Breast epithelium (tissue), 4 donors: ENCODE measurements at regions not wholly inside any gene's neighbourhood (a gene's known extent, or its start where the extent isn't known, plus 50 kb on each side); places are given as distances from the start of the nearest gene placed in this dataset.

Source experiments
- DNase-seq, 2 donors: peaks; one replicate each; pipeline ENCODE4 v3.0.0-alpha.2; 2019; ENCODE audit warnings: low spot score in 2 of 2
- H3K27ac ChIP-seq, 2 donors: fragments of 200-600 bp; sonication (generic) in 1 of 2; one replicate each; pipeline ENCODE4 v1.5.1; 2016 to 2019; ENCODE audit warnings: mild to moderate bottlenecking in 1 of 2
- H3K27me3 ChIP-seq, 2 donors: fragments of 200-600 bp; sonication (generic) in 1 of 2; one replicate each; pipeline versions ENCODE4 v1.5.1 to v1.6.0; 2017 to 2019; ENCODE audit warnings: control low read depth in 1 of 2, mild to moderate bottlenecking in 1 of 2
- H3K36me3 ChIP-seq: fragments of 200-600 bp; one replicate; pipeline ENCODE4 v1.5.1; 2019
- H3K4me1 ChIP-seq, 2 donors: fragments of 200-600 bp; sonication (generic); one replicate each; pipeline ENCODE4 v1.5.1; 2016 to 2019; ENCODE audit warnings: control low read depth in 1 of 2
- H3K4me3 ChIP-seq, 3 donors: fragments of 200-600 bp; sonication (generic); 1 replicate in 2 of 3; 2 replicates in 1 of 3; pipeline ENCODE4 v1.5.1; 2016 to 2019; ENCODE audit warnings: mild to moderate bottlenecking in 3 of 3, moderate library complexity in 2 of 3
- H3K9me3 ChIP-seq, 2 donors: fragments of 200-600 bp; sonication (generic) in 1 of 2; one replicate each; pipeline ENCODE4 v1.5.1; 2016 to 2019; ENCODE audit warnings: control low read depth in 1 of 2
- CTCF ChIP-seq, 3 donors: fragments of 450-650 bp; IDR thresholded peaks; one replicate each; pipeline ENCODE4 v1.5.1; 2016 to 2017; ENCODE audit warnings: antibody characterized with exemption in 3 of 3, mild to moderate bottlenecking in 3 of 3, moderate library complexity in 3 of 3
- POLR2A ChIP-seq: fragments of 450-650 bp; IDR thresholded peaks from one replicate; pipeline ENCODE4 v1.6.1; 2016; ENCODE audit warnings: antibody characterized with exemption, mild to moderate bottlenecking, moderate library complexity
- POLR2AphosphoS5 ChIP-seq, 3 donors: sonication (generic); formaldehyde crosslinking; IDR thresholded peaks; one replicate each; pipeline ENCODE4 v1.6.1; 2017; ENCODE audit warnings: antibody characterized with exemption in 3 of 3
- intact Hi-C: fragments of 100-400 bp; cut with DNase I; formaldehyde crosslinking; loops from one replicate; pipeline ENCODE4 v1.15.1; 2023; ENCODE audit warnings: low total_unique reads

GRCh38 chr3:25300141-25300540 lies 127.9 kb upstream of the RARB start:
- no peak overlapping the region for H3K4me3 ChIP-seq
- no peaks in the 10 kb centered on the region for H3K9me3 ChIP-seq
- intact Hi-C loops: no loop called here
- no peak for DNase-seq
- no peaks in the 10 kb centered on the region for H3K27me3 ChIP-seq
- TF ChIP-seq CTCF (IDR thresholded peaks at IDR 0.05): no peak
- no peak for TF ChIP-seq POLR2A
- no peak for TF ChIP-seq POLR2AphosphoS5 (IDR thresholded peaks at IDR 0.05)
- H3K27ac ChIP-seq: no peak overlapping the region
- H3K4me1 ChIP-seq: no peaks in the 10 kb centered on the region
- H3K36me3 ChIP-seq: no peaks in the 10 kb centered on the region

- H3K36me3 ChIP-seq: no peaks in the 10 kb centered on the region
- no peaks in the 10 kb centered on the region for H3K9me3 ChIP-seq
- H3K4me3 ChIP-seq: no peak overlapping the region
- no peaks in the 10 kb centered on the region for H3K4me1 ChIP-seq
- TF ChIP-seq CTCF (IDR thresholded peaks at IDR 0.05) (no peak), POLR2A (no peak), POLR2AphosphoS5 (IDR thresholded peaks at IDR 0.05) (no peak)
- no peak overlapping the region for H3K27ac ChIP-seq
- no peak for DNase-seq
- no peaks in the 10 kb centered on the region for H3K27me3 ChIP-seq
- intact Hi-C loops: no loop called here
Measured at GRCh38 chr3:25304916-25305315, 123.1 kb upstream of the RARB start.

GRCh38 chr3:25306066-25306465 lies 122.0 kb upstream of the RARB start:
- H3K9me3 ChIP-seq: no peaks in the 10 kb centered on the region
- no peak for DNase-seq
- no peak overlapping the region for H3K27ac ChIP-seq
- intact Hi-C loops: no loop called here
- no peak for TF ChIP-seq CTCF (IDR thresholded peaks at IDR 0.05)
- no peaks in the 10 kb centered on the region for H3K36me3 ChIP-seq
- H3K27me3 ChIP-seq: no peaks in the 10 kb centered on the region
- H3K4me3 ChIP-seq: no peak overlapping the region
- no peaks in the 10 kb centered on the region for H3K4me1 ChIP-seq

- Histone ChIP-seq H3K27me3 (no peaks in the 10 kb centered on the region), H3K9me3 (no peaks in the 10 kb centered on the region), H3K27ac (no peak overlapping the region), H3K4me3 (no peak overlapping the region), H3K4me1 (no peaks in the 10 kb centered on the region), H3K36me3 (no peaks in the 10 kb centered on the region)
- TF ChIP-seq POLR2AphosphoS5 (IDR thresholded peaks at IDR 0.05) (no peak), CTCF (IDR thresholded peaks at IDR 0.05) (no peak), POLR2A (no peak)
- intact Hi-C loops: no loop called here
- DNase-seq: no peak
Measured at GRCh38 chr3:25306705-25307104, 121.4 kb upstream of the RARB start.

- no peaks in the 10 kb centered on the region for H3K4me1 ChIP-seq
- H3K36me3 ChIP-seq: no peaks in the 10 kb centered on the region
- no peak for DNase-seq
- no peak overlapping the region for H3K4me3 ChIP-seq
- no peaks in the 10 kb centered on the region for H3K27me3 ChIP-seq
- intact Hi-C loops: no loop called here
- no peaks in the 10 kb centered on the region for H3K9me3 ChIP-seq
- H3K27ac ChIP-seq: no peak overlapping the region
- TF ChIP-seq CTCF (IDR thresholded peaks at IDR 0.05) (no peak), POLR2AphosphoS5 (IDR thresholded peaks at IDR 0.05) (no peak), POLR2A (no peak)
Measured at GRCh38 chr3:25313286-25313685, 114.8 kb upstream of the RARB start.
